GM12865 (cell line): ENCODE measurements at regions not wholly inside any gene's neighbourhood (a gene's known extent, or its start where the extent isn't known, plus 50 kb on each side); places are given as distances from the start of the nearest gene placed in this dataset.

Experiments used
- DNase-seq: peaks from one replicate; pipeline ENCODE4 v3.0.0; 2010; ENCODE audit warnings: low read depth
- H3K4me3 ChIP-seq: 2 replicates; pipeline ENCODE4 v1.5.1; 2011; ENCODE audit warnings: mild to moderate bottlenecking, low read depth, low read length, control low read depth
- TF ChIP-seq, protein P1 (sequence below): IDR thresholded peaks from 2 replicates; pipeline ENCODE4 v1.5.1; 2011; ENCODE audit warnings: low read length, control low read depth, low read depth, inconsistent platforms; ENCODE audit not compliant: insufficient read depth; ENCODE audit errors: missing control alignments

DNA sequence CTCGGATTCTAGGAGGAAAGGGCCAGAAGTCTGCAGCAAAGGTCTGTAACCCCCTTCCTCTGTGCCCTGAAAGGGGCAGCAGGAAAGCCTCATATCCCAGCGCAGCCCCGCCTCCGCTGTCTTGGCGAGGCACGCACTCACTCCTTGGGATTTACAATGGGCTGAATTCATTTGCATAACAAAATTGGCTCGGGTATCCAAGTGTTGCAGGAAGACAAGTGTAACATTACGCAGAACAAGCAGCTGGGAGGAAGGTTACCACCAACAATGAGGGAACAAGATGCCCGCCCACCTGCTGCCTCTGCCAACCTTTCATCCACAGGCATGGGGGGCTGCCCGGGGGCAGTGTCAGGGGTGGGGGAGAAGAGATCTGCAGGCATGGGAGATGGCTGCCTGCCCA is 130.4 kb downstream of the MRM1 start:
- no peak for DNase-seq
- TF ChIP-seq, protein P1, sequence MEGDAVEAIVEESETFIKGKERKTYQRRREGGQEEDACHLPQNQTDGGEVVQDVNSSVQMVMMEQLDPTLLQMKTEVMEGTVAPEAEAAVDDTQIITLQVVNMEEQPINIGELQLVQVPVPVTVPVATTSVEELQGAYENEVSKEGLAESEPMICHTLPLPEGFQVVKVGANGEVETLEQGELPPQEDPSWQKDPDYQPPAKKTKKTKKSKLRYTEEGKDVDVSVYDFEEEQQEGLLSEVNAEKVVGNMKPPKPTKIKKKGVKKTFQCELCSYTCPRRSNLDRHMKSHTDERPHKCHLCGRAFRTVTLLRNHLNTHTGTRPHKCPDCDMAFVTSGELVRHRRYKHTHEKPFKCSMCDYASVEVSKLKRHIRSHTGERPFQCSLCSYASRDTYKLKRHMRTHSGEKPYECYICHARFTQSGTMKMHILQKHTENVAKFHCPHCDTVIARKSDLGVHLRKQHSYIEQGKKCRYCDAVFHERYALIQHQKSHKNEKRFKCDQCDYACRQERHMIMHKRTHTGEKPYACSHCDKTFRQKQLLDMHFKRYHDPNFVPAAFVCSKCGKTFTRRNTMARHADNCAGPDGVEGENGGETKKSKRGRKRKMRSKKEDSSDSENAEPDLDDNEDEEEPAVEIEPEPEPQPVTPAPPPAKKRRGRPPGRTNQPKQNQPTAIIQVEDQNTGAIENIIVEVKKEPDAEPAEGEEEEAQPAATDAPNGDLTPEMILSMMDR: no peak
- no peak overlapping the region for H3K4me3 ChIP-seq

DNA sequence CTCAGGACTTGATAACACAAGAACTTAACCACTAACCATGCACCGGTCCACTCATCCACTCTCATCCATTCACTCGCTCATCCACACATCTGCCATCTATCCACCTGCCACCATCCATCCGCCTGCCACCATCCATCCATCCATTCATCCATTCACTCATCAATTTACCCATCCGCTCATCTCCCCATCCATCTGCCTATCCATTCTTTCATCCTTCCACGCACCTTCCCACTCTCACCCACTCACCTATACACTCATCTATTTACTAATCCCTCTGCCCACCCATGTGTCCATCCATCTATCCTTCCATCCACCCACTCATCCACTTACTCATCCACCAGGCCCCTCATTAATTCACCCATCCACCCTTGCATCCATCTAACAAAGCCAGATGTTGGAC is 131.0 kb downstream of the MRM1 start:
- H3K4me3 ChIP-seq: no peak overlapping the region
- no peak for DNase-seq
- TF ChIP-seq, protein P1: no peak

DNA sequence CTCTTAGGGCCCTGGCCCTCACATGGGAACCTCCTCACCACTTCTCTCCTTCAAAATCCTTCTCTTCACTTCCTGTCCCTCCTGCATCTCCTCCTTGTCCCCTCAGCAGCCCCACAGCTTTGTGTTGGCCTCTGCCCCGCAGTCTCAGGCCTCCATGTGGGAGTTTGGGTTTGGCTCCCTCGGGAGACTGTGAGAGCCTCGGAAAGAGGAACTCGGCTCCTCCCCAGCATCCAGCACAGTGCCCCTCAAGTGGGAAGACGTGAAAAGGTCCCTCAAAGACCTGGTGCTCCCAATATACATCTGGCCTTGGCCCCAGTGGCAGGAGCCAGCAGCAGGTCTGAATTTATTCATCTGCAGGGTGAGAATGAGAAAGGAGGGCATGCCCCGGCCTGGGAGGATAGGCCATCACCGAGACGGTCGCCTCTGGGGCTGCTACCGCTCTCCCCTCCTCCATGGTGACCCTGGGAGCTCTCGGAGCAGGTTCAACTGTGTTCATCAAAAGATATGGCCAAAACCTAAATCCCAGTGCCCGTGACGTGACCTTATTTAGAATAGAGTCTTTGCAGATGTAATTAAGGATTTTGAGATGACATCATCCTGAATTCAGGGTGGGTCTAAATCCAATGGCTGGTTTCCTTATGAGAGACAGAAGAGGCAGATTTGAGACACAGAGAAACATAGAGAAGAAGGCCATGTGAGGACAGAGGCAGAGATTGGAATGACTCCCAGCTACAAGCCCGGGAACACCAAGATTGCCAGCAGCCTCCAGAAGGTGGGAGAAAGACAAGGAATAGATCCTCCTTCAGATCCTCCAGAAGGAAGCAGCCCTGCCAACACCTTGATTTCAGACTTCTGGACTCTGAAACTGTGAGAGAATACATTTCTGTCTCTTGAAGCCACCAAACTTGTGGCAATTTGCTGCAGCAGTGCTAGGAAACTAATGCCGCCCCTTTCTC is 135.1 kb downstream of the MRM1 start:
- TF ChIP-seq, protein P1: no peak
- H3K4me3 ChIP-seq: no peak overlapping the region
- DNase-seq: no peak

DNA sequence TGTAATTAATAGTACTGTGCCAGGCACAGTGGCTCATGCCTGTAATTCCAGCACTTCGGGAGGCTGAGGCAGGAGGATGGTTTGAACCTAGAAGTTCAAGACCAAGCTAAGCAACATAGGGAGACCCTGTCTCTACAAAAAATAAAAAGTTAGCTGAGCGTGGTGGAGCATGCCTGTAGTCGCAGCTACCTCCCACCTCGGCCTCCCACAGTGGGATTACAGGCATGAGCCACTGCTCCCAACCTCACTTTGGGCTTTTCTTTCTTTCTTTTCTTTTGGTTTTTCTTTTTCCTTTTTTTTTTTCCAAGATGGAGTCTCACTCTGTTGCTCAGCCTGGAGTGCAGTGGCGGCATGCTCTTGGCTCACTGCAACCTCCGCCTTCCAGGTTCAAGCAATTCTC is 137.8 kb downstream of the MRM1 start:
- no peak overlapping the region for H3K4me3 ChIP-seq
- TF ChIP-seq, protein P1: no peak
- no peak for DNase-seq

DNA sequence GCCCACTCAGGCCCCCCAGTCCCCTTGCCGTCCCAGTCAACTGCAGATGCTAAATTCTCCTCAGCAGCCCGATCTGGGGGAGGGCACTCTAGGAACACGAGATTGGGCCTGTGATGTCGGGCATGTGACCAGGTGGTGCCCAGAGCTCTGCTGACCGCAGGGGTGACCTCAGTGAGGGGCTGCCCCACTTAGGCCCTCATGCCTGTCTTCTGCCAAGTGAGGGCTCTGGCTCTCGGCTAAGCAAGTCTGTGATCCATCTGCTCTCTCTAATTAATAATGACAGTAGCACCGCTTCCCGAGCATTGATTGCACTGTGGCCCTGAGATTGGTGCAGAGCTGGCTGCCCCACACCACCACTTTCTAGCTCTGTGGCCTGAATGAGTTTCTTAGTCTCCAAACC is 138.8 kb downstream of the MRM1 start:
- H3K4me3 ChIP-seq: no peak overlapping the region
- TF ChIP-seq, protein P1: no peak
- DNase-seq: no peak

DNA sequence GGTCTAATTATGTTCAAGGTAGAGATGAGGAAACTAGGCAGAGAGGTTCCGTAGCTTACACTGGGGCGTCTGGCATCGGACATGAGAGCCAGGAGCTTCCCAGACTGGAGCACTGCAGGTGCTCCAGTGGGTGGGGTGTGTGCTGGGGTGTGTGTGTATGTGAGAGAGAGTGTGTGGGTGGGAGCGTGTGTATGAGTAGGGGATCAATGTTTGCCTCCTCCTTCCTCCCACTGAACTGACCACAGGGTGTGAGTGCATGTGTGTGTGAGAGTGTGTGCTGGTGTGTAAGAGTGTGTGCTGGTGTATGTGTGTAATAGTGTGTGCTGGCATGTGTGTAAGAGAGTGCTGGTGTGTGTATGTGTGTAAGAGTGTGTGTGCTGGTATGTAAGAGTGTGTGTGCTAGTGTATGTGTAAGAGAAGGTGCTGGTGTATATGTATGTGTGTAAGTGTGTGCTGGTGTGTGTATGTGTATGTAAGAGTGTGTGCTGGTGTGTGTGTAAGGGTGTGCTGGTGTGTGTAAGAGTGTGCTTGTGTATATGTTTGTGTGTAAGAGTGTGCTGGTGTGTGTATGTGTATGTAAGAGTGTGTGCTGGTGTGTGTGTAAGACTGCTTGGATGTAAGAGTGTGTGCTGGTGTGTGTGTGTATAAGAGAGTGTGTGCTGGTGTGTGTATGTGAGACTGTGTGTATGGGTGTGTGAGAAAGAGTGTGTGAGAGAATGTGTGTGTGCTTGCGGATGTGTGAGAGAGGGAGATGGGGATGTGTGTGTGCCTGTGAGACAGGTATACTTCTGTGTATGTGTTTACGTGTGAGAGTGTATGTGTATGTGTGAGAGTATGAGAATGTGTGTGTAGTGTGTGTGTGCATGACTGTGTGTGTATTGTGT is 139.9 kb downstream of the MRM1 start:
- TF ChIP-seq, protein P1: no peak
- no peak overlapping the region for H3K4me3 ChIP-seq
- DNase-seq: no peak
